ENCODE measurements at regions not wholly inside any gene's neighbourhood (a gene's known extent, or its start where the extent isn't known, plus 50 kb on each side); places are given as distances from the start of the nearest gene placed in this dataset.
"Not testable (repeated sequence)": the region's sequence is repeated elsewhere in the genome, so short reads cannot be mapped to it uniquely, and the experiment has no call there.

GRCh38 chr10:8338177-8338766 lies 283.8 kb downstream of the GATA3 start:
- no peak for DNase-seq (ENCODE audit: low read depth, low spot score)

DNA sequence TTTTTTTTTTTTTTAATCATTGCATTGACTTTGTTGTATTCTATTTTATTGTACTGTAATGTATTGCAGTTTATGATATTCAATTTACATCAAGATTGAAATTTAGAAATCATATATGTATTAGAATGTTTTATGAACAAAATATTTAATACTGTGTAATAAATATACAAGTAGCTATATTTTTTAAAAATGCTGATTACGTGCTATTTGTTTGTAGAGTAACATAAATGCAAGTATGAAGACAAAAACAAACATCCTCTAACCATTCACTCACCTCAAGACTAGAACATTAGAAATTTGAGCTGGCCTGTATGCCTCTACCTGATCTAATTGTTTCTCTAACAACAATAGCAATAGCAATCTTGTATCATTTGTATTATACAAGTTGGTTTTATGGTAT lies 290.3 kb downstream of the GATA3 start:
- no peak for DNase-seq (ENCODE audit: low read depth, low spot score)

- no peak for DNase-seq (ENCODE audit: low read depth, low spot score)
Measured at GRCh38 chr10:8346861-8347260, 292.4 kb downstream of the GATA3 start.

- not testable (repeated sequence) for DNase-seq (ENCODE audit: low read depth, low spot score)
Measured at GRCh38 chr10:8347614-8348013, 293.1 kb downstream of the GATA3 start.

DNA sequence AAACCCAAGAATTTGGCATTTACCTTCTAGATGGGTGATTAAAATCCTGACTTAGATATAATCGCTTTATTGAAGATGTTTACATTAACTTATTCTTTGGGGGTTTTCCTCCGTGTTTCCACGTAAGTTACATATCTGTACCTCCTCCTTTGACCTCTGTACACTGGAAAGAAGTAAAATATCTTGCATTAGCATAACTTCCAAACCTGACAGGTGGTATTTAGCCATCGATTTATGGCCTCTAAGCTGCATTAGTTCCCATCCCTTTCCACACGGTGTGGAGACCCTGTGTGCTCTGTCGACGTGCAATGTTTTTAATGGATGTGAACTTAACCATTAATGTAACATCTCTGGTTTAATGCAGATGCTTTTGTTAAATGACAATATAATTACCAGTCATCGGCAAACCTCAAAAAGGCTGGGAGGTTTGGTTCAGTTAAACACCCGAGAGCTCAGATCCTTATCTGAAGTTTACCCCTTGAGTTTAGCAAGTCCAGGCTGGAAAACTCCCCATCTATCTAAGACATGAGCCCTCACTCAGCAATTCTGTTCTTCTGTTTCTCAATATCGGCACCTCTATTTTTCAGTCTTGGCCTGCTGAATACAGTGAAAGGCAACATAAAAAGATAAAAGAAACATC lies 295.2 kb downstream of the GATA3 start:
- no peak for DNase-seq (ENCODE audit: low read depth, low spot score)

DNA sequence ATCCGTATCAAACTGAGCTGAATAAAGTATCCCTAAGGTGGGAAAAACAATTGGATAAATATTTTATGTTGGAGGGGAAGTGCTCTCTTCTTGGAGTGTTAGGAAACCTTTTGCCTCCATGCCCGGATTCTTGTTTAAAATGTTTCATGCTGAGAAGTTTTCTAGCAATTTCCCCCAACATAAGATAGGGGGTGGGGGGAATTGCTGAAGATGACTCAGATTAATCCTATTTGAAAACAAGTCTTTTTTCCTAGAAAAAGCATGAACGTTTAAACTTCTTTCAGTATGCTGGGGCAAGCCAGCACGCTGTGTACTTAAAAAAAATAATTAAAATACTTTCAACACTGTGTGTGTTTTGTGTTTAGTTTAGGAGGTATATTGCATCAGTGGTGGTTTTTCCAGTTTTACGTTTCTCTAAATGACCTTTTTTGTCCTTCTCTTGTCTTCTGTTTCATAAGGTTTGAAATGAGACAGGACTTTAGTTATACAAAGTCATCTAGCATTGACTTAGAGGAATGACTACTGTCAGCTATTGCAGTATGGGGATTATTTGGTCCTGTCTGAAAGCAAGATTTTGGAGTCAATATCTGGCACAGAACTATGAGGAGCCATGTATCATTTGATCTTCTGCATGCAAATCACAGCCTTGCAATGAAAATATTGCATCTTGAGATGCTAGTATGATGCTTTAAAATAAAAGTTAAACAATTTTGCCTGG lies 295.9 kb downstream of the GATA3 start:
- DNase-seq (ENCODE audit: low read depth, low spot score): no peak

GRCh38 chr10:8352171-8353075 lies 297.9 kb downstream of the GATA3 start:
- no peak for DNase-seq (ENCODE audit: low read depth, low spot score)

- DNase-seq (ENCODE audit: low read depth, low spot score): no peak
Measured at GRCh38 chr10:8356283-8356682, 301.8 kb downstream of the GATA3 start.

GRCh38 chr10:8359467-8359866 lies 305.0 kb downstream of the GATA3 start:
- DNase-seq (ENCODE audit: low read depth, low spot score): no peak

- no peak for DNase-seq (ENCODE audit: low read depth, low spot score)
Measured at GRCh38 chr10:8360365-8360764, 305.9 kb downstream of the GATA3 start.

- no peak for DNase-seq (ENCODE audit: low read depth, low spot score)
Measured at GRCh38 chr10:8360814-8361509, 306.5 kb downstream of the GATA3 start.

DNA sequence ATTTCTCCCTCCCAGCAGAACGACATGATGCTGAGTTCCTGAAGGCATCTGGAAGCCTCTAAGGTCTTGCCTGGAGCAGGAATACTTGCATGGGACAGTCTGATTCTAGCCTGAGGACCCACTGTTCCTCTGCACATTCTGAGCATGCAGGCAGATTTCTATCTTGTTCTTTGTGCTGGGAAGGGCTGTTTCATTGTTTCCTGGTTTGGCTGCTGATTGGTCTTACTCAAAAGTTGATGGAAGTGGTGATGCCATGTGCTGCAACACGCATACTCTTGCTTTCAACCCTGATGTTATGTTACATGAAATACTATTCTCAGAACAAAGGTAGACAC lies 307.0 kb downstream of the GATA3 start:
- no peak for DNase-seq (ENCODE audit: low read depth, low spot score)

DNA sequence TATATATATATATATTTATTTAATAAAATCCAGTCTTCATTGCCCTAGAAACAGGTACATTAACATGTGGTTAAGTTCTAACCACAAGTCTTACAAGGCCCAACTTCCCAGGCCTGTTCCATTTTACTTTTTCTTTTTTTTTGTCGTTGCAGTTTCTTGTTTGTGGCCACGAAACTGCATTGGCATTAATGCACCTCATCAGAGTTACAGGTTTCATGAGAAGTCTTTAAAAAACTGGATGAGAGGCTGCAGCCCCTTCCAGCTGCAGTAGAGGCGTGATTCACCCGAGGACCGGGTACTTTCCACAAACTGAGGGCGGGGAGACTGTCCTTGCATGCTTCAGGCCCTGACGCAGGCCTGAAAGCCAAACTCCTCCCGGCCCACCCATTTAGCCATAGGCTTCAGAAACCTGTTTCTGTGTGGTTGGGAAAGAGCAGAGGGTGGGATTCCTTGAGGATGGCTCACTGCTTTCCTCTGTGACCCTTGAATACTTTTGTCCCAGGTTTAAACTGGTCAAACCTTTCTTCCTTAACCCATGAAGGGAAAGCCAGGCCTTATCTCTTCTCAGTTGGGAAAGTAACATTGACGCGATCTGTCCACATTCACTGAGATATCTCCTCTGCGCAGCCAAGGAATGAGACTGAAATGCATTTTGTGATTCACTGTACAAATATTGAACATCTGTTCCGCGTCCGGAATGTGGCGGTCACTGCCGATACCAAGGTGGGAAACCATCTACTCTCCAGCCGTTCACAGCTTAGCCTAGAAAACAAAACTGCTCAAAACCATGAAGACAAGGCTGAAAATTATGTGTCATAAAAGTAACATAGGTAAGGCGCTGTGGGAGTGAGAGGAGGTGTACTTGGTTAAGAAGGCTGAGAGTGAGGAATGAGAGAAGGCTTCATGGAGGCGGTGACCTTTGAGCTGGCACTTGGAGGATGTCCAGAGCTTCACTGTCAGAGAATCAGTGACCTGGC lies 311.7 kb downstream of the GATA3 start:
- DNase-seq (ENCODE audit: low read depth, low spot score): no peak

- not testable (repeated sequence) for DNase-seq (ENCODE audit: low read depth, low spot score)
Measured at GRCh38 chr10:8367672-8368411, 313.4 kb downstream of the GATA3 start.

DNA sequence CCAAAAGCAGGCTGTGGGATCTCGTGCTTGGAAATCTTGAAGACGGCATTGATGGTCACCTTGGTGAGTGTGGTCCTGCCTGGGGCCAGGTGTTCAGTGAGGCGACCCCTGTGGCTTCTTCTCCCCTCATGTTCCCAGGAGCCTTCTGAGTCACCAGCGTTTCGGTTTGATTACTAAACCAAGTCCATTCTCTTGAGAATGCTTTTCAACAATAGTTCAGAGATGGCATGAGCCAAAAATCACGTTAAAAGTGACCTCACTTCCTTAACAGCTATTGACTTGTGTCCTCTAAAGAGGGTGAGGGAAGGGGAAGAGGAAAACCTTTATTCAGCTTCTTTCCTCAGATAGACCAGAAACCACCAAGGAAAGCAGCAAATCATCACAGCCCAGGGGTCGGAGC lies 315.2 kb downstream of the GATA3 start:
- DNase-seq (ENCODE audit: low read depth, low spot score): no peak

DNA sequence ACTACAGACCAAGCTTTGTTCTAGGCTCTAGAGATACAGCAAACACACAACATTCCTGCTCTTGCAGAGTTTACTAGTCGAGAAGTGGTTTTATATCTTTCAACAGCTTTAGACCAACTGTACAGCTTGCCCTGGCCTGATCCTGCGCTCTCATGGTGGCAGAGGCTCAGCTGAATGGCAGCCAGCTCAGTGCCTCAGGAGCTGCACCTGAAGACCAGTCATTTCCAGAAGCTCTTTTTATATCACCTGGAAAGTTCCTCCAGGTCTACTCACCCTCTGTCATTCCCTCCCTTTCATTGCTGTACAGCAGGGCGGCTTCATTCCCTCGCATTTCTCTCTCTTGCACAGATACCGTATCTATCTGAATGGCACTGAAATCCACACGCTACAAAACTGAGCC lies 319.8 kb downstream of the GATA3 start:
- no peak for DNase-seq (ENCODE audit: low read depth, low spot score)

- DNase-seq (ENCODE audit: low read depth, low spot score): no peak
Measured at GRCh38 chr10:8375137-8375536, 320.6 kb downstream of the GATA3 start.

GRCh38 chr10:8378198-8378983 lies 323.9 kb downstream of the GATA3 start:
- no peak for DNase-seq (ENCODE audit: low read depth, low spot score)

Data from iPS DF 19.7 (cell line).